ENCODE measurements at regions not wholly inside any gene's neighbourhood (a gene's known extent, or its start where the extent isn't known, plus 50 kb on each side); places are given as distances from the start of the nearest gene placed in this dataset.

DNA sequence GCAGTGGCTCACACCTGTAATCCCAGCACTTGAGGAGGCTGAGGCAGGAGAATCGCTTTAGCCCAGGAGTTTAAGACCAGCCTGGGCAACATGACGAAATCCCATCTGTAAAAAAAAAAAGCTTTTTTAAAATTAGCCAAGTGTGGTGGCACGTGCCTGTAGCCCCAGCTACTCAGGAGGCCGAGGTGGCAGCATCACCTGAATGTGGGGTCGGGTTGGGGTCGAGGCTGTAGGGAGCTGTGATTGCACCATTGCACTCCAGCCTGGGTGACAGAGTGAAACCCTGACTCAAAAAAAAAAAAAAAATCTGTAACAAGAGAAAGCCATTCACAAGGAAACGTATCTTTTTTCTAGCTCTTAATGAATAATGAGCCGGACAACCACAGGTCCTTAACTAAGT is 74.7 kb upstream of the DLG1 start:
- TF ChIP-seq, protein P1, sequence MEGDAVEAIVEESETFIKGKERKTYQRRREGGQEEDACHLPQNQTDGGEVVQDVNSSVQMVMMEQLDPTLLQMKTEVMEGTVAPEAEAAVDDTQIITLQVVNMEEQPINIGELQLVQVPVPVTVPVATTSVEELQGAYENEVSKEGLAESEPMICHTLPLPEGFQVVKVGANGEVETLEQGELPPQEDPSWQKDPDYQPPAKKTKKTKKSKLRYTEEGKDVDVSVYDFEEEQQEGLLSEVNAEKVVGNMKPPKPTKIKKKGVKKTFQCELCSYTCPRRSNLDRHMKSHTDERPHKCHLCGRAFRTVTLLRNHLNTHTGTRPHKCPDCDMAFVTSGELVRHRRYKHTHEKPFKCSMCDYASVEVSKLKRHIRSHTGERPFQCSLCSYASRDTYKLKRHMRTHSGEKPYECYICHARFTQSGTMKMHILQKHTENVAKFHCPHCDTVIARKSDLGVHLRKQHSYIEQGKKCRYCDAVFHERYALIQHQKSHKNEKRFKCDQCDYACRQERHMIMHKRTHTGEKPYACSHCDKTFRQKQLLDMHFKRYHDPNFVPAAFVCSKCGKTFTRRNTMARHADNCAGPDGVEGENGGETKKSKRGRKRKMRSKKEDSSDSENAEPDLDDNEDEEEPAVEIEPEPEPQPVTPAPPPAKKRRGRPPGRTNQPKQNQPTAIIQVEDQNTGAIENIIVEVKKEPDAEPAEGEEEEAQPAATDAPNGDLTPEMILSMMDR (IDR thresholded peaks at IDR 0.05; ENCODE audit: low read depth, low read length, missing control alignments): no peak
- DNase-seq (ENCODE audit: extremely low read depth, low read depth): no peak
- no peak overlapping the region for H3K4me3 ChIP-seq (replicated peaks; ENCODE audit: low read depth, low read length)

DNA sequence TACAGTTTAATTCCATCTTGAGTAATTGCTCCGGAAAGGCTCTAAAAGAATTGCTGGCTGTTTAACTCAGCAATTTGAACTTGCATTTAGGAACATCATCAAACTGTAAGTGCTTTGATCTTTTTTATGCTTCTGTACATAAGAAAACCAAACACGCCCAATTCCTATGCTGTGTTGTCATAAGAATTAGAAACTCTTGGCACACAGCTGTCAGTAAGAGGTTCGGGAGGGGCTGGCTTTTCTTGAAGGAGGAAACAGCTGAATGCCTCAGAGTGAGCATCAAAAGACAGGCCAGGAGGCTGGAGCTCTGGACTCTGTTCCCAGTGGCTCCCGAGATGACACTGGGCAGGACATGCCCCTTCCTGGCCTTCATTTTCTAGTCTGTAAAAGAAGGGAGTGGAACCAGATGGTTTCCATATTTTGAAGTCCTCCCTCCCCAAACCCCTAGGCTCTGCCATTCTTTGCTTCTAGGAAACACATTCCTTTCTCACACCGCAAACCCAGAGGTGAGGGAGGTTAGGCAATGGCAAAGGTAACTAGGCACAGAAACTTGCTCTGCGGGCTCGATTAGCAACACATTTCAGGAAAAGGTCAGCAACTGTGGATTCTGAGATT is 73.7 kb upstream of the DLG1 start:
- H3K4me3 ChIP-seq (replicated peaks; ENCODE audit: low read depth, low read length): no peak overlapping the region
- DNase-seq (ENCODE audit: extremely low read depth, low read depth): peak; percentile 72
- TF ChIP-seq, protein P1 (IDR thresholded peaks at IDR 0.05; ENCODE audit: low read depth, low read length, missing control alignments): no peak

DNA sequence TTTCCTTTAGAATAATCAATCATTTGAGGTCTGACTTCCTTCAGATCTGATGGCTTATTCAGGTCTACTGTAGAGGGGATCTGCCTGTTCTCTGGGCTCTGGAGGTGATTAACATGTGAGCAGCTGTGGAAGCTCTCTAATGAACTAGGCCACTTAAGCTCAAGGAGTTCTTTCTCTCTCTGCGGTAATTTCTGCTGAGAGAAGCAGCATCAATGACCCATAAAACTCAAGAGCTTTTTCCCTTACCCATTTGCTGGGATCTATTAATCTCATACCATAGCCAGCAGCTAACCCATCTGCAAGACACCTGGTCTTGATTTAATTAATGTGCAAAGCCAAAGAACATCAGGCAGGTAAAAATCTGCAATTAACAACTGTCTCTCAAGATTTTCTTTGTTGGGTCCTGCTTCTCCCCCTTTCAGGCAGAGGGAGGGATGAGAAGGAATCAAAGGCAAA is 73.2 kb upstream of the DLG1 start:
- TF ChIP-seq, protein P1 (IDR thresholded peaks at IDR 0.05; ENCODE audit: low read depth, low read length, missing control alignments): no peak

DNA sequence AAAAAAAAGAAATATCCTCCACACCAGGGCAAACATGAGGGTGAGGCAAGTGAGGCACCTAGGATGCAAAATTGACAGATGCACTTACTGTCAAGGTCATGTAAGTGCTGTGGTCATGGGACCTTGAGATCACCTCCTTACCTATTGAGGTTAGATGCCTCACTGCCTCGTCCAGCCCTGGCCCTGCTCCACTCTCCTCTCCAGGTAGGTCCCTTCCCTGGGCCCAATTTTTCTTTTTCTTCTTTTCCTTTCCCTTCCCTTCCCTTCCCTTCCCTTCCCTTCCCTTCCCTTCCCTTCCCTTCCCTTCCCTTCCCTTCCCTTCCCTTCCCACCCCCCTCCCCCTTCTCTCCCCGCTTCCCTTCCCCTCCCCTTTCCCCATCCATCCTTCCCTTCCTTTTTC is 71.1 kb upstream of the DLG1 start:
- TF ChIP-seq, protein P1 (IDR thresholded peaks at IDR 0.05; ENCODE audit: low read depth, low read length, missing control alignments): no peak
- no peak for DNase-seq (ENCODE audit: extremely low read depth, low read depth)
- H3K4me3 ChIP-seq (replicated peaks; ENCODE audit: low read depth, low read length): no peak overlapping the region

More for the DNA sequence above, 73.2 kb upstream of the DLG1 start:
- DNase-seq (ENCODE audit: extremely low read depth, low read depth): no peak
- no peak overlapping the region for H3K4me3 ChIP-seq (replicated peaks; ENCODE audit: low read depth, low read length)

DNA sequence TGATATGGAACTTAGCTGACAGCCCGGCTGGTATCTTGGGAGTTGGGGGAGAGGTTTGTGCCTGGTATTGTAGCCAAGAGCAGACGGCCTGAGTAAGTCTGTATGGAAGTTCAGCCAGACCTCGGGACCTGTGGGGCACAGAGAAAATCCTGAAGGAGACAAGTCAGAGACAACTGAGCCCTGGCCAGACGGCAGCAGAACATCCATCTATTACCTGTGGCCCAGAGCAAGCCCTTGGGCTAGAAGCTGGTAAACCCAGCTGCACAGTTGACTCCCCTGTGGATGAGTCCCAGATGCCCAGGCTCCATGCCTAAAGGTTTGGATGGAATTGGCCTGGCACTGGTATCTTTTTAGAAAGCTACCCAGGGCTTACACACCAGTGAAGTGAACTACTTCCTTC is 70.4 kb upstream of the DLG1 start:
- TF ChIP-seq, protein P1 (IDR thresholded peaks at IDR 0.05; ENCODE audit: low read depth, low read length, missing control alignments): no peak
- H3K4me3 ChIP-seq (replicated peaks; ENCODE audit: low read depth, low read length): no peak overlapping the region
- no peak for DNase-seq (ENCODE audit: extremely low read depth, low read depth)

DNA sequence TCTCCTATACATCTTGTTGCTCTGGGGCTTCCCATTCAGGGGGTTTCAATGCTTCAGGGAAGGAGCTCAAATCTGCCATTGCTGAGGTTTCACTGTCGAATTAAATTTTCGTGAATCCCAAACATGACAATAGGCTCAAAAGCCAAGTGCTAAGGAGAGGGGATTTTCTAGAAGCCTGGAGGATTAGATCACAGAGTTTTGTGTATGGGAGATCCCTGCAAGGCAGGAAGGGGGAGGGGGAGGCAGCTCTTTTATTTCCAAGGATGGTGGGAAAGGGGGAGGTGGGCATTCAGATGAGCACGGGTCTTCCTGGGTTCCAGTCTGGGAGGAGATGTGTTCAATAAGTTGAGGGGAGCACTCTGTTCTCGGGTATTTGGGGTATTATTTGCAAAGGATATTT is 69.9 kb upstream of the DLG1 start:
- TF ChIP-seq, protein P1 (IDR thresholded peaks at IDR 0.05; ENCODE audit: low read depth, low read length, missing control alignments): no peak
- no peak for DNase-seq (ENCODE audit: extremely low read depth, low read depth)

More for the DNA sequence above, 69.9 kb upstream of the DLG1 start:
- no peak overlapping the region for H3K4me3 ChIP-seq (replicated peaks; ENCODE audit: low read depth, low read length)

All from HFF-Myc (cell line).